Aorta (tissue), 5 donors: ENCODE measurements at regions not wholly inside any gene's neighbourhood (a gene's known extent, or its start where the extent isn't known, plus 50 kb on each side); places are given as distances from the start of the nearest gene placed in this dataset.

Source experiments
- ATAC-seq: fragments of 200-7000 bp; cut with Tn5 transposase; one replicate; pipeline ENCODE4 v1.9.1; 2022; ENCODE audit warnings: moderate library complexity; ENCODE audit not compliant: low FRiP score
- DNase-seq, 2 donors: peaks; one replicate each; pipeline ENCODE4 v3.0.0-alpha.2; 2020
- H3K27ac ChIP-seq, 2 donors: one replicate each; pipeline ENCODE4 v1.5.1; 2013; ENCODE audit warnings: low read length in 2 of 2, mild to moderate bottlenecking in 2 of 2, moderate library complexity in 2 of 2, control low read depth in 1 of 2, inconsistent platforms in 1 of 2, low read depth in 1 of 2
- H3K27me3 ChIP-seq, 2 donors: one replicate each; pipeline ENCODE4 v1.6.1; 2013; ENCODE audit warnings: control low read depth in 1 of 2, low read length in 1 of 2, mild to moderate bottlenecking in 1 of 2, moderate library complexity in 1 of 2; ENCODE audit not compliant: insufficient read depth in 2 of 2, control insufficient read depth in 1 of 2
- H3K36me3 ChIP-seq, 2 donors: one replicate each; pipeline ENCODE4 v1.6.1; 2013; ENCODE audit warnings: control low read depth in 1 of 2, low read length in 1 of 2, mild to moderate bottlenecking in 1 of 2; ENCODE audit not compliant: insufficient read depth in 2 of 2, control insufficient read depth in 1 of 2
- H3K4me1 ChIP-seq, 2 donors: one replicate each; pipeline ENCODE4 v1.6.1; 2013; ENCODE audit warnings: low read length in 2 of 2, control low read depth in 1 of 2, mild to moderate bottlenecking in 1 of 2, moderate library complexity in 1 of 2; ENCODE audit not compliant: insufficient read depth in 2 of 2, control insufficient read depth in 1 of 2
- H3K4me3 ChIP-seq, 2 donors: one replicate each; pipeline ENCODE4 v1.5.1; 2013; ENCODE audit warnings: low read length in 2 of 2, control low read depth in 1 of 2, mild to moderate bottlenecking in 1 of 2
- H3K9me3 ChIP-seq: one replicate; pipeline ENCODE4 v1.6.1; 2013; ENCODE audit warnings: mild to moderate bottlenecking, low read length; ENCODE audit not compliant: control insufficient read depth
- WGBS, 2 donors: extraction: QIAGEN DNeasy Blood & Tissue Kit; methylation state at CpG; one replicate each; pipeline ENCODE4 v1.1.7; 2013; 5-methylcytosine and 5-hydroxymethylcytosine counted together
- intact Hi-C, 2 donors: fragments of 100-400 bp; cut with DNase I; formaldehyde crosslinking; loops; one replicate each; pipeline versions ENCODE4 v1.14.2 to v1.15.0; 2022
- donor health status: healthy with polysubstance abuse.
- donor health status: Bipolar disorder and iron deficiency.
- donor health status: DM: no; HTN: no; CAD: no.
- donor health status: DM: no; HTN: no; CAD: no.
- donor health status: DM: yes; HTN: yes; CAD: no.

DNA sequence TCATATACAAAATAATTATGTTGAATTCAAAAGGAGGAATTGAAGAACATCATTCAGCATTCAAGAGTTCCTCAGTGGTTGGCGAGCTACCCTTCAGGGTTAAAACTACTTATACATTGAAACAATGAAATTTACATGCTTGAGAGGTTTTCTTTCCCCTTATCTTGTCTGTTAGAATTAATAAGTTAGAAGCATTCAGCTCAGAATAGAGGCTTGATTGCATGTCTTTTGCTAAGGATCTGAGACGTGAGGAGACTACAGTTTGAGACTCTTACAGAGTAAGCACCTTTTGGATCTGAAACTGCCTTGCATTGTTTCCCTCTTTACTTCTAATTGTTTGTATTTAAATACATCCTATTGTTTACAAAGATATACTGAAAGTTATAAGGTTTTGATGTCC lies 157.6 kb downstream of the NSUN3 start:
- Histone ChIP-seq H3K4me1 (no peaks in the 10 kb centered on the region), H3K27me3 (no peaks in the 10 kb centered on the region), H3K27ac (no peak overlapping the region), H3K9me3 (peaks cover 3% of the 10 kb centered on the region), H3K4me3 (no peak overlapping the region), H3K36me3 (no peaks in the 10 kb centered on the region)
- intact Hi-C loops = no loop called here
- ATAC-seq = no peak
- WGBS, 2 donors = 70 to 77% methylated on average over 2 of the region's 2 CpGs
- DNase-seq = no peak

DNA sequence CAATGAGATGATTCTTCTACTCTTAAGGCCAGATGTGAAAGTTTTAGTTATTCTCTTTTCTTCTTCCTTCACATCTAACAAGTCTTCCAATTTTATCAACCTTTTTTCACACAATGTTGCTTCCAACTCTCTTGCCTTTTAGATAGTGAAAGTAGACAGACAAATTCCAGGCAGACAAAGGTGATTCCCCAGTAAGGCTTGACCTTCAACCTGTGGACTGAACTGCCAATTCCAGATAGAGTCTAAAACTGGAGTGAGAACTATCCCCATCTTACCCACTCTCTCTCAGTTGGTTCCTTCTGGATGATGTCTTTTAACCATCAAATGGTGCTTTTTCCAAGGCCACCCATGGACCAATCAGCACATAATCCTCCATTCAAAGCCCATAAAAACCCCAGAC lies 159.0 kb downstream of the NSUN3 start:
- DNase-seq (no peak), ATAC-seq (no peak)
- Histone ChIP-seq H3K36me3 (no peaks in the 10 kb centered on the region), H3K4me3 (no peak overlapping the region), H3K4me1 (no peaks in the 10 kb centered on the region), H3K27ac (no peak overlapping the region), H3K27me3 (no peaks in the 10 kb centered on the region), H3K9me3 (peaks cover 3% of the 10 kb centered on the region)
- intact Hi-C loops = no loop called here

DNA sequence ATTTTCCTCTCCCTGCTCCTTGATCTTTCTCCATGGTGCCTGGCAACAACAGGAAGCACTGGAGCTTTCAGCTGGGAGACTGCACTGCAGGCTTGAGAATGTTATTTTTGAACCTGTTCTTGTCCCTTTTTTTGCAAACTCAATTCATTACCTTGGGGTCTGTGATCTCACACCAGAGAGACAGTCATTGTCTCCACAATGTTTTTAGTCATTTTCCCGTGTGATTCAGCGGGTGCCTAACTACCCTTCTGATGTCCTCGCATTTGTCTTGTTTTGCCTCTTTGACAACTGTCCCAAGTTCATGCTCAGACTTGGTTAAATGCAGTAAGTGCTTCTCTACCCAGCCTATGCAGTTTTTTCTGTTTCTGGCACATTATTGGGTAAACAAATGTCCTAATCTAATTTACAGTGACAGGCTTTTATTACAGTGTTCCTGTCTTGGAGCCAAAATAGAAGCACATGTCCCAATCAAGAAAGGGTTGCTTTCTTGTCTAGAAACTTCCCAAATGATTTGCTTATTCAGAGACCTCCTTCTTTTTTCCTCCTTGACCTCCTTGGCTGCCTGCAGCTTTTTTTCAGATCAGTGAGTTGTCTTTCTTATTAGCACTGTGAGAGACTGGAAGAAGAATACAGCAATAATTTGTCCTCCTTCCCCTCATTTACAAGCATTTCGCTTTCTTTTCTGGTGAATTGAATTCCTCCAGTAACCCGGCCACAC lies 162.4 kb downstream of the NSUN3 start:
- no peaks in the 10 kb centered on the region for H3K36me3 ChIP-seq
- intact Hi-C loops = no loop called here
- ATAC-seq (no peak), DNase-seq (no peak)
- no peak overlapping the region for H3K27ac ChIP-seq
- H3K9me3 ChIP-seq = peaks cover 3% of the 10 kb centered on the region
- H3K4me1 ChIP-seq = no peaks in the 10 kb centered on the region
- H3K27me3 ChIP-seq = no peaks in the 10 kb centered on the region
- no peak overlapping the region for H3K4me3 ChIP-seq
- WGBS, 2 donors = 59 to 60% methylated on average over 5 of the region's 5 CpGs

DNA sequence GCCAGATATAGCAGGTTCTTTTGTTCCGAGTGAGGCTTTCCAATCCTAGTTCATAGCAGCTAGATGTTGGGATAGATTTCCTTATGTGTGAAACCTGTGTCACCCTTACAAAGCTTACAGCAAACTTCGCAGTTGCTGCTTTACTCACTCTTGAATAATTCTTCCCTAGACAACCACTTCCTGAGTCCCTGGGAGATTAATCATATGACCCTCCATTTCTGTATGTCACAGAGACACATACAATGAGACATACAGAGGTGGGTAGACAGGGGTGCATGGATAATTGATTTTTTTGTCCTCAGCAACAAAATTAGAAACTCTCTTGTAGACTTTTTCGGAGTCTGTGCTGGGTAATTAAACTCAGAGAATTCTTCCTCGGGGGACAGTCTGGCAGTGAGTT lies 163.2 kb downstream of the NSUN3 start:
- H3K27ac ChIP-seq = no peak overlapping the region
- no peak overlapping the region for H3K4me3 ChIP-seq
- DNase-seq = no peak
- ATAC-seq = no peak
- WGBS, 2 donors = 19 to 22% methylated on average over 4 of the region's 4 CpGs
- H3K27me3 ChIP-seq = no peaks in the 10 kb centered on the region
- H3K9me3 ChIP-seq = peaks cover 3% of the 10 kb centered on the region
- intact Hi-C loops = no loop called here
- H3K4me1 ChIP-seq = no peaks in the 10 kb centered on the region
- H3K36me3 ChIP-seq = no peaks in the 10 kb centered on the region

DNA sequence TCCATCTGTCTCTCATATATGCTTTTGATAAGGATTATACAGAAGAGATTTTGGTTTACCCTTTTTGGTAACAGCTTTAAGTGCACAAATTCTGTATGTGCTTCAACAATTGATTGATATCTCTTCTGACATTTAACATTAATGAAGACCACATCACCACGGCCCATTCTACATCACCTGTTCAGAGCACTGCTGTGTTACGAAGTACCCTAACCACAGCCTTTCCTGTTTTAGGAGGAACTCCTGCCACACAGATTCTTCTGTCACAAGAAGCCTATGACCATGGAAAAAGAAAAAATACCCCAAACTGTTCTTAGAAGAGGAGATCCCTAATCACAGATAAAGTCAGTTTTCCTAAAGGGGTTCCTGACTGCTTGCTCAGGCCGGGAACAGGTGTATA lies 170.1 kb downstream of the NSUN3 start:
- Histone ChIP-seq H3K27ac (no peak overlapping the region), H3K9me3 (no peaks in the 10 kb centered on the region), H3K27me3 (no peaks in the 10 kb centered on the region), H3K4me3 (no peak overlapping the region), H3K36me3 (no peaks in the 10 kb centered on the region), H3K4me1 (no peaks in the 10 kb centered on the region)
- no peak for DNase-seq
- intact Hi-C loops = no loop called here
- ATAC-seq = no peak
- WGBS, 2 donors = 79 to 81% methylated on average over 3 of the region's 3 CpGs

DNA sequence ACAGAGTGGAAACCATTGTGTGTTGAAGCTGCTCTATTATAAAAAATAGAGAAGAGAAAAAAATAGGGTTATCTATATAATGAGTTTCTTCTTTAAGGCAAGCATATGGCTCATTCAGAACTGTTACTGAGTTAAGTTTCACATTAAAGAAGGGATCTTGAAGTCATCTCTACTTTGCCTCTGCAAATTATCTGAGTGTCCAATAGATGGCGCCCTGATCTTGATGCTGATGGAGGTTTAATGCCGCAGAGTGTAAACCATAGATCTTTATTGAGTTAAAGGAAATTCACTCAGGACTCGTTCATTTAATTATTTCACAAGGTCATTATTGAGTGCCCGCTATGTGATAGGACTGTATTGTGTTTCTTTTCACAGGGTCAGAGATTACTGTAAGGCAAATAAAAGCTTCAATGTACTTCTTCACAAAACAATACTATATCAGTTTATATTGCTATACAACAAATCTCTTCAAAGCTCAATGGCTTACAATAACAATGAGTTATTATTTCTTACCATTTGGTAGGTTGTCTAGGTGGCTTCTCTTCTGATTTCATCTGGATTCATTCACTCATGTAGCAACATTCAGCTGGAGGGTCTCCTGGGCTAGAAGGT lies 171.4 kb downstream of the NSUN3 start:
- Histone ChIP-seq H3K27me3 (no peaks in the 10 kb centered on the region), H3K27ac (no peak overlapping the region), H3K9me3 (no peaks in the 10 kb centered on the region), H3K4me3 (no peak overlapping the region), H3K4me1 (no peaks in the 10 kb centered on the region), H3K36me3 (no peaks in the 10 kb centered on the region)
- DNase-seq = no peak
- WGBS, 2 donors = 18 to 22% methylated on average over 4 of the region's 4 CpGs
- intact Hi-C loops = no loop called here
- ATAC-seq = no peak

DNA sequence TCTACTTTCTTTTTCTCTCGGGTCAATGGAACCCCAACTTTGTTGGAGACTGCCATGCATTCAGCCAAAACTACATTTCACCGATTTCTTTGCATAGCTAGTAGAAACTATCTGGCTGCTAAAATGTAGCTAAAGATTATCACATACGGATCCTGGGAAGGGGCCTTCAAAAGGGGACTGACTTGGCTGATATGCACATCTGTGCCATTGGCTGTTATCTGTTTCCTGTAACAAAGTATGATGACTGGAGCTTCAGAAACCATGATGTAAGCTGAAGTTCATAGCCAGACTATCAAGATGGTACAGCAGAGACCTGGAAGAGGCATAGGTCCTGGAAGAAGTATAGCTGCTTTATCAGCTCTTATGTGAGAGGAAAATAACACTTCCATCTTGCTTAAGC lies 179.1 kb downstream of the NSUN3 start:
- Histone ChIP-seq H3K27ac (no peak overlapping the region), H3K9me3 (no peaks in the 10 kb centered on the region), H3K27me3 (peaks cover 0 to 5% of the 10 kb centered on the region in 2 donors), H3K36me3 (no peaks in the 10 kb centered on the region), H3K4me3 (no peak overlapping the region), H3K4me1 (peaks cover 0 to 2% of the 10 kb centered on the region in 2 donors)
- no peak for ATAC-seq
- intact Hi-C loops = no loop called here
- WGBS, 2 donors = 73 to 76% methylated on average over 3 of the region's 3 CpGs
- DNase-seq = no peak

DNA sequence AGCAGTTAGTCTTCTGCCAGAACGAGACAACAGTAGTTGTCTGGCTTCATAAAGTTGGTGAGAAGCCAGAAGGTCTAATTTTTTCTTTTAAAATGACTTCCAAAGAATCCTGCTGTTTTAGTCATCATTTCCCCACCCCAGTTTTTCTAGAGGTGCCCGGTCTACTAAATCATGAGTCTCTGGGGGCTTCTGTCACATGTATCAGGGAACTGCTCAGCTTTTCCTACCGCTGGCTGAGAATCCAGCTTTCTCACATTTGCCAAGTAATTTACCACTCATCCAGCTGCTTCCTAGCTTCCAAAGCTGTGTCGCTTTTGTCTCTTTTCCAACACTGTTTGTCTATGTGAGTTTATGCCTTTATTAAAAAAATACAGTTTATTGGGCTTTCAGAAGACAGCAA lies 183.3 kb downstream of the NSUN3 start:
- no peak overlapping the region for H3K4me3 ChIP-seq
- intact Hi-C loops = no loop called here
- ATAC-seq (no peak), DNase-seq (no peak)
- no peaks in the 10 kb centered on the region for H3K36me3 ChIP-seq
- 8 to 9% methylated on average over 4 of the region's 4 CpGs for WGBS, 2 donors
- H3K27ac ChIP-seq = no peak overlapping the region
- H3K9me3 ChIP-seq = no peaks in the 10 kb centered on the region
- peaks cover 0 to 2% of the 10 kb centered on the region in 2 donors for H3K4me1 ChIP-seq
- H3K27me3 ChIP-seq = peaks cover 0 to 6% of the 10 kb centered on the region in 2 donors

DNA sequence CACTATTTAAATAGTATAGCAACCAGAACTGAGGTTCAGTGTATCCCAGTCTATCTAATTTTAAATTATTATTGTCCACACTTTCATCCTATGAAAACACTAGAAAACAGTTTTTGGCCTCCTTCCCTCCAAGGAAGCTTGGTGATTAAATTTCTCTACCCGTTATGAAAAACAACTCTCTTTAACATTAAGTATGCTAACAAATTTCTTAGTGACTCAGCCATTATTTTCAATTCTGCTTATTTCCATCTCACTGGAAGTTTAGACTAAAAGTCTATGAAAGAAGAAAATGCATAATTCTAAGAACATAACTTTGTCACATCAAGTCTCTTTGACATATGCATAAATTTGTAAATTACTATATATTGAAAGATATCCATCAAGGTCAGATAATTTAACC lies 185.2 kb downstream of the NSUN3 start:
- 24 to 25% methylated on average over 1 of the region's 1 CpG for WGBS, 2 donors

More for the DNA sequence above, 185.2 kb downstream of the NSUN3 start:
- ATAC-seq (no peak), DNase-seq (no peak)
- no peaks in the 10 kb centered on the region for H3K9me3 ChIP-seq
- no peak overlapping the region for H3K27ac ChIP-seq
- intact Hi-C loops = no loop called here
- H3K4me1 ChIP-seq = peaks cover 0 to 2% of the 10 kb centered on the region in 2 donors
- peaks cover 0 to 6% of the 10 kb centered on the region in 2 donors for H3K27me3 ChIP-seq
- no peak overlapping the region for H3K4me3 ChIP-seq
- H3K36me3 ChIP-seq = no peaks in the 10 kb centered on the region
